ENCODE measurements at regions not wholly inside any gene's neighbourhood (a gene's known extent, or its start where the extent isn't known, plus 50 kb on each side); places are given as distances from the start of the nearest gene placed in this dataset.
A peak's percentile ranks its signal among the peaks of the same experiment; 100 is the strongest.

DNA sequence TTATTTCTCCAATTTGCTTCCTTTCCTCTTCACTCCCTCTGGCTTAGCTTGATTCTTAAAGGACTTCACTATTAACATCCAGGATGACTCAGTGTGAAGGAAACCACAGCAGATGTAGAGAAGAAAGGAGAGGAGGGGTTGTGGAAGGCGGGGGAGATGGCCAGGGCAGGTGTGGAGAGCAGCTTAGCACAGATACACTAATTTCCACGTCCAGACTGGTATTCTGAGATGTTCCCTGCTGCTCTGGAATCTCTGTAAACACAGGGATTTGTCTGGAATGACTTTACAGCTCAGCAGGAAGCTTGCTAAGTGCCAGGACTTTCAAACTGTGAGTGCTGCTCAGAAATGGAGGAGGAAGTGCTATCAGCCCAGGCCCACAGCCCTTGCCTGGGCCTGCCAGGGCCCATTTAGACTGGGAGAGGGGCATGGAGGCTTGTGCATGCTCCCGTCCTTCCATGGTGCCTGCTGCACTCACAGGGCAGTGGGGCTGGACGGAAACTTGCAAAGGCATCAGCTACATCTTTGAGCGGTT is 202.5 kb upstream of the DDHD1 start:
- no peak for DNase-seq (ENCODE audit: low read depth)

DNA sequence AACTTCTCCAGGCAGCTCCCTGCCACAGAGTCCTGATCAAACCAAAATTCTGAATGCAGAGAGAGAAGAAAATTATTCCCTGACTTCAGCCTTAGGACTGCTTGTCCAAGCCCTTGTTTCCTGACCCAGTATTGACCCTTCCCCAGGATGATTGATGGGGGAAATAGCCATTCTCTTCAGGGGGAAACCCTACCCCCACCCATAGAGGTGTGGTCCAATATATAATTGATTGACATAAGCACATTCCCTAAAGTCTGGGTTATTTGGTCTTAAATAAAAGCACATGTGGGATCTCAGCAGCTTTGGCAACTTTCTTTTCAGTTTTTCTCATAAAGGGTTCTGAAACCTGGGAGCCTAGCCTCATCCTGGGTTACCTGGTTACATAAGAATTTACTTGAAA is 201.2 kb upstream of the DDHD1 start:
- DNase-seq (ENCODE audit: low read depth): no peak

DNA sequence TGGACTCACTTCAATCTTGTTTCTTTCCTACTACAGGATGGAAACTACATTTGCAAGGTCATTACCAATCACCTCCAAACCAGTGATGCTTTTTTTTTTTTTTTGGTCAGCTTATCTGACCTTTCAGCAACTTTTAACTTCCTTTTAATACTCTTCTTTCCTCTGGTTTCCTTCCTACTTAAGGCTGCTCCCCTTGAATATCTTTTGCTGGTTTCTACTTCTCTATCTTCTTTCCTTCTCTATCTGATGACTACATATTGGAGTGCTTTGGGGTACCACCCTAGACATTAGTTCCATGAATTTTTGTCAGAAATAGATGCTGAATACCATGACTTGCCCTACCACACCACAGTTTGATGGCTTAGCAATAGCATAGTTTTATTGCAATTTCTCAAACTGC is 197.7 kb upstream of the DDHD1 start:
- no peak for DNase-seq (ENCODE audit: low read depth)

DNA sequence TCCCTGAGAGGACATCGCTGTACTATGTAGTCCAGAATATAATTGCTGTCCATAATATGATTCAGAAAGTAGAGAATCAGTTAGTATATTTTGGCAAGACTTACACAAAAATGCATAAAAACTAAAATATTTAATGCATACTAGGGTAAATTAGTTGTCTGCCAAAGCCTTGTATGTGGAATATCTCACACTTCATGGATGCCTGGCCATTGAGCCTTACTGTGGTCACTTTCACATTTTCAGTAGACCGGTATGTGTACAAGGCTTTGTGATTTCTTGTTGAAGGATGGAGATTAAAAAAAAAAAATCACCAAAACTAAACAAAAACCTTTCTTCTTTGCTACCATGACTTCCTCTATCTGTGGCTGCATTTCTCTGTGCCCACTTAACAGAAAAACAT is 197.3 kb upstream of the DDHD1 start:
- DNase-seq (ENCODE audit: low read depth): no peak

DNA sequence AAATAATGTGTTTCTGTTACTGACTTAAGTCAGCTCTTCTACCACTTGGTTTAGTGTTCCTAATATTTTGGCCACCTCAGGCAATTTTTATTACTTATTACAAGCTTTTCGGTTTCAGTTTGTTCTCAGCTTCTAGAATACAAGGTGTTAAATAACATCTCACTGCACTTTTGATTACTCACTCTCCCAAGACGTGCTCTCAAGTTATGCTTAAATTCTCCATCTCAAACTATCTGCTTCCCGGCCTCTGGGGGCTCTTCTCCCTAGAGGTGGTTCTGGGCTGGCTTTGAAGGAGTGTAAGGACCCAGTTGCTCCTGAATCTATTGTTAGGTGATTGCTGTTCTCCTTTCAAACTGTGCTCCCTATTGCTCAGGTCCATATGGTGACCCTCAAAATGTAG is 193.9 kb upstream of the DDHD1 start:
- no peak for DNase-seq (ENCODE audit: low read depth)

DNA sequence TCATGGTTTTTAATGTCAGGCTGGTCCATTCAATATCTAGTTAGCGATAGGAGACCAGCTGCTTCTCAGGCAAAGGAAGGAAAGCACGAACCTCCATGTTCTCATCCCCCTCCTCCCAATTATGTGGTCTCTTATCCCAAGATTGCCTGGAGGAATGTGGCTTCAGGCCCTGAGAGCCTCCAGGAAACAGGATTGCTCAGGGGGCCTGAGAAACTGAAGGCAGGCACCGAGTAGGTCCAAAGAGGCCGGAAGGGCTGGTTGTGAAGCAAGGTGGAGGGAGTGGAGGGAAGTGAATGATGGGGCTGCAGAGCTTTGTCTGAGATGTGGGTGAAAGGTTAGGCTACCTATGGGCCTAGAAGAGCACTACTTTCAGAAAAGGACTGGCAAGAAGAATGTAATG is 188.2 kb upstream of the DDHD1 start:
- no peak for DNase-seq (ENCODE audit: low read depth)

DNA sequence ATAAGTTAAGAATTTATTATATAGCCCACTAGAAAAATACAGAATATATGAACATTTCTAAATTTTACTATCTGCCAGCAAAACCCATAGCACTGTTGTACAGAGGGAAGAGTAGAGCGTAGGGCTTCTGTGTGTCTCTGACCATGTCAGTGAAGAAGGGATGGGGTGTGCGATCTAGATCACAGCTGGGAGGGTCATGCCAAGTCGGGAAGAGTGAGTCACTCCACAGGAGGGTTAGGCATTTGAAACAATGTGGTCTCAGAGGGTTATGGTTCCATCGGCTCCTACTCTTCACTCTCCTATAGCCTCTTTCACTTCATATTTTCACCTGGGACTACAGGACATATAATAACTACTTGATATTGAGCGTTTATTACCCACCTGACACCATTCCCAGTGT is 185.1 kb upstream of the DDHD1 start:
- DNase-seq (ENCODE audit: low read depth): peak; percentile 29

DNA sequence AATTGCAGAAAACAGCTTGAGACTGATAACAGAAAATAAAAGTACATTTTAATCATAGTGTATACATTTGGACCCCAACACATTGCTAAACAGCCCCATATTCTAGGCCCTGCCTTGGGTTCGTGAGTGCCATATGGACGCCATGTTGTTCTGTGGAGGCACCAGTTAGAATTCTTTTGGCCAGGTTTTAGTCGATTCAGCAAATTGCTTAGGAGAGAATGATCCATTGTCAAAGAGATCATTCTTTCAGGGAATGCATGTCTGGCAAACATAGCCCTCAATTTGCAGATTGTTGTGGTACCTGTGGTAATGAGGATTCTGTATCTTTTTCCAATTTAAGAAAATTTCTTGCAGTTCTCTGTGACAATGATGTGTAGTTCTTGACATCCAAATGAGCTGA is 183.6 kb upstream of the DDHD1 start:
- DNase-seq (ENCODE audit: low read depth): no peak

DNA sequence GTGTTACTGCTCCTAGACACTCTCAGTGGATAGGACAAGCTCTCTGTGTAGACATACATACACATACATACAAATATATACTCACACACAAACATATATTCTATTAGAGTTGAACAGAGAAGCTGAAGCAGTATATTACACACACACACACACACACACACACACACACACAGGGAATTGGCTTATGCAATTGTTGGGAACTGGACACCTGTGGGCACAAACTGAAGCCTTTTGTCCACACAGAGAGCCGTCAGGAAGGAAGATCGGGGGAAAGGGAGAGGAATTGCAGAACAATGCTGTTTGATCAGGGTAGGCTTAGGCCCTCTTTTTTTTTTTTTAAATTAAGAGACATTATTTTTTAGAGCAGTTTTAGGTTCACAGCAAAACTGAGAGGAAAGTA is 180.7 kb upstream of the DDHD1 start:
- DNase-seq (ENCODE audit: low read depth): no peak

DNA sequence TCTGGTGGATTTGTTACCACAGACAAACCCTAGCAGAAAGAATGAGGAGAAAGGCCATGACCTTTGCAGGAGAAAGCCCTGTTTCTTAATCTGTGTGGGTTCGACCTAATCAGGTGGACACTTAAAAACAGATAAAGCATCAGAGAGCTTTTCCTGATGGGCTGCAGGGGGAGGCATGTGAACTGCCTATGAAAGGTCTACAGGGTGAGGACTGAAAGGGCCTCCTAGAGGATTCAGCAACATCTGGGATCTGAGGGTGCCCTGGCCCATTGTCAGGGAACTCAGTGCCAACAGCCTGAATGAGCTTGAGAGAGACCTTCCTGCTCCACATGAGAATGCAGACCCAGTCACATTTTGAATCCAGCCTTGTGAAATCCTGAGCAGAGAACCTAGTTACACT is 178.8 kb upstream of the DDHD1 start:
- DNase-seq (ENCODE audit: low read depth): no peak

DNA sequence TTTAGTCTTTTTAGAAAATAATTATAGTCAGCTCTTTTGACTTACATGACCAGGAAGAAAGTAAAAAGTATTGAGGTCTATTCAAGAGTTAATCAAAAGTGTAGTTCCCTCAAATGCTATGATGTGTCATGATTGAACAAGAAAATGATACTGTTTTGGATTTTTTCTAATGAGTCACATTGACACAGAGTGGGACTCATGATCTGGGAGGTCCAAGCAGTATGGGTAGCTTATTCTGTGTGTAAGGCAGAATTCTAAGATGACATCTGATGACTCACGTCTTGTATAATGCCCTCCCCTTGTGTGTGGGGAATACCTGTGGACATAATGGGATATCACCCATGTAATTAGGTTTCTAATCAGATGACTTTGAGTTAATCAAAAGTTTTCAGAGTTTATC is 178.1 kb upstream of the DDHD1 start:
- DNase-seq (ENCODE audit: low read depth): peak; percentile 78

DNA sequence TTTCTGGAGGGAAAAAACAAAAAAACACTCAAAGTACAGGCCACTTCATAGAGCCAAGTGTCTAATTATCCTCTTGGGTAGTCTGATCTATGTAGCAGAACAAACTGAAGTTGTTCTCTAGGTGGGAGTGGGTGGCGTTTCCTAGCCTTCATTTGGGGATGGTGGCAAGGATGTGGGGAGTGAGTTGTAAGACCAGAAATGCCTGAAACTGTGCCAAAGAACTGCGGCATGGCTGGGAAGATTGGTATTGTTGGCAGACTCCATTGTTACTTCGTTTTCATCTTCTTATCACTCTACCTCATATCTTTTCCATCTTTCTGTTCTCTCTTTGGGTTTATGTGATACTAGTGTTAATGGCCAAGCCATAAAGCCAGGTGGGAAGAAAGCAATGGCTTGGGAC is 177.3 kb upstream of the DDHD1 start:
- DNase-seq (ENCODE audit: low read depth): no peak

DNA sequence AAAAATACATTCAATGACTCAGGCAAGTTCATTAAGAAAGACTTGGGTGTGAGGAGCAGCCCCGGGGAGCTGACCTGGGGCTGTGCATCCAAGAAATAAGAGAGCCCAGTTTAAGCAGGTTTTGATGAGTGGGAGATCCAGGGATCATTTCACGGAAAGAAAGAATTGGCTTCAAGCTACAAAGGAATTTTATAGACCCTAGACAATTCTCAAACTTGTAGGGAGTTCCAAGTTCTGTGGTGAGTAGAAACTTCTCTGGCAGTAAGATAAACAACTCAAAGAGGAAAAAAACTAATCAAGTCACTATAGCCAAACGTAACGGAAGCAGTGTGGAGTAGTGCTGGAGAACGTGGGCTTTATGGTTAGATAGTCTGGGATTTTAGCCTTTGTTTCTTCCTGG is 175.7 kb upstream of the DDHD1 start:
- no peak for DNase-seq (ENCODE audit: low read depth)

DNA sequence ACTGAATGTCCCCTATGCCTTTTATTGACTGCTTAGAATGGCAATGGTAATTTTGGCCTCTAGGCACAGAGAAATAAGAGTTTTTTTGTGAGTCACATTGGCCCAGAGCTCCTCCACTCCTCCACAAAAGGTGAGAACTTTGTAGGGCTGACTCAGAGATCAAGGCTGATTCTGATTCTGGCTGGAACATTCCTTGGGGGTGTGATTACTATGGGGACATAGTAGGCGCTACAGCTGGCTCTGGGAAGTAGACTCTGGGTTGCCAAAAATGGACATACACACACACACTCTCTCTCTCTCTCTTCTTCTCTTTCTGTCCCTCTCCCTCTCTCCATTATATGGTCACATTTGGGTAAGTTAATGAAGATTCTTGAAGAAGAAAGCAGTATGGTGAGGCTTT is 174.6 kb upstream of the DDHD1 start:
- DNase-seq (ENCODE audit: low read depth): no peak

DNA sequence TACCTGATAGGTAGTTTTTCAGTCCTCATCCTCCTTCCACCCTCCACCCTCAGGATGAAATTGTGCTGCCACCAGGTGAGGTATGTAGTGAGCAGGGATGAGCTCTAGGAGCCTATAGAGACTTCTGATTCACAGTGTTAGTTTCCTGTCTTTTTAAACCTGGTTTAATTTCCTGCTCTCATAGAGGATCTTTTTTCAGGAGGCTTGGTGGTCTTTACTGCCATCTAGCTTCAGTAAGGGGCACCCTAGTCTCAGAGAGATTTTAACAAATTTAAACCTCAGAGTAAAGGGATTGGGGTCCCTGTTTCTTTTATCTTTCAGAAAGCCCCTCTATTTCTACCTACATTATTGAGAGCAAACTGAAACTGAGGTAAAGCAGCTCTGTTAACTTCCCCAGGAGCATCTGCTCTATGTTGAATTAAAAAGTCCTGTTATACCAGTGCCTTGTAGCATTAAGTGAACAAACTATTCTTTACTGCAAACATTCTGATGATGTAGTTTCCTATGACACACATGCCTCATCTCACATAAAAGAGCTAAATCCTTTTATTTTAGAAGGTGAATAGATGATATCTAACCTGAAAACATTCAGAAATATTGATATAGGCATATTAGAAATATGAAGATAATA is 172.2 kb upstream of the DDHD1 start:
- DNase-seq (ENCODE audit: low read depth): no peak

DNA sequence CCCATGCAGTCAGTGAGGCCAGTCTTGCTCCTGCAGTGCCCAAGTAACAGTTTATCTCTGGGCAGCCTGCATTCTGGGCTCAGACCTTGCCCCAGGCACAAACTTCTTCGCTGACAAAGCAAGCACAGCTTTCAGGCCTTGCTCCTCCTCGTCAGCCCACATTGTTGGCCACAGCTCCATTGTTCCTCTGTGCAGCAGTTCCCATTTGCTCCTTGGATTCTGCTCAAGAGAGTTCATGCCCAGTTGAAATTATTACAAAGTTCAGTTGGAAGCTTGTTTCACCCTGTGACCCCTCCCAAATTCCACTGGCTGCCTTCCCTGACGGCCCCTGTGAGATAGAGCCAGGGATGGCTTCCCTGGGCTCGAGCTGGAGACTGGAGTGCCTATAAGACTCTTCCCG is 163.4 kb upstream of the DDHD1 start:
- no peak for DNase-seq (ENCODE audit: low read depth)

DNA sequence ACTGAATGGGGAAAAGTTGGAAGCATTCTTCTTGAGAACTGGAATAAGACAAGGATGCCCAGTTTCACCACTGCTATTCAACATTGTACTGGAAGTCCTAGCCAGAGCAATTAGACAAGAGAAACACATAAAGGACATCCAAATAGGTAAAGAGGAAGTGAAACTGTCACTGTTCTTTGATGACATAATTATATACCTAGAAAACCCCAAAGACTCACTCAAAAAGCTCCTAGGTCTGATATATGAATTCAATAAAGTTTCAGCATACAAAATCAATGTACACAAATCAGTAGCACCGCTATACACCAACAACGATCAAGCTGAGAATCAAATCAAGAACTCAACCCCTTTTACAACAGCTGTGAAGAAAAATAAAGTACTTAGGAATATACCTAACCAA is 157.3 kb upstream of the DDHD1 start:
- no peak for DNase-seq (ENCODE audit: low read depth)

DNA sequence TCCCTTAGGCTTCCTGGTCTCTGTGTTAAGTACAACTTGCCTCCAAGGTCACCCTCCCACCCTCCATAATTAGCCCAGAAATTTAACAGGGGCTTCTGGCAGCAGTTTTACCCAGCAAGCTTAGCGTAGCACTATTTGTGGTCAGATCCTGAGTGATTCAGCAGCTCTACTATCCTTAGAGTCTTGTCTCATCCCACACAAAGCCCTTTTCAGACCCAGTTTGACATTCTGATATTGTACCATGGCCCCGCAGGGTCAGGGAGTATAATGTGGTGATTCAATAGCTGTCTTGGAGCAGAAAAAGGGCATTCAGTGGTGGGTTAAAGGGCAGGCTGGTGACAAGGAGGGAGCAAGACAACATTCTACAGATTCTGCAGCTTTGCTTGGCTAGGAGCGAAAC is 153.8 kb upstream of the DDHD1 start:
- peak; percentile 30 for DNase-seq (ENCODE audit: low read depth)

DNA sequence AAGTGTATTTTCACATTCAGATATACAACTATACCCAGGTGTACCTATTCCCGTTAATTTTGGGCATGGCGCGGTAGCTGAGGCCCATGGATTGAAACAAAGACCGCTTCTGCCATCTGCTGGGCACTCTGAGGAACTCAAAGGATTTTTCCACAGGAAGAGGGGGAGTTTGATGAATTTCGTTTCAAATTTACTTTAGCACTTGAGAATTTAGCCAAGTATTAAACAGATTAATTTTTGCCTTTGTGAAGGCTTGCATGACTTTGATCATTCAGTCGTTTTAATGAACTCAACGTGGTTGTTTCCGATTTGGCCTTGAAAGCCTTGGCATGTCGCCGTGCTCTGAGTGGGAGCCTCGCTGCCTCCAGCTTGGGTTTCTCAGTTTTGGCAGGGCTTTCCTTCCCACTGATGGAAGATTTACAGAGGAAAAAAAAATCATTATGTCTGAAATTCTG is 153.2 kb upstream of the DDHD1 start:
- DNase-seq (ENCODE audit: low read depth): peak; percentile 48

DNA sequence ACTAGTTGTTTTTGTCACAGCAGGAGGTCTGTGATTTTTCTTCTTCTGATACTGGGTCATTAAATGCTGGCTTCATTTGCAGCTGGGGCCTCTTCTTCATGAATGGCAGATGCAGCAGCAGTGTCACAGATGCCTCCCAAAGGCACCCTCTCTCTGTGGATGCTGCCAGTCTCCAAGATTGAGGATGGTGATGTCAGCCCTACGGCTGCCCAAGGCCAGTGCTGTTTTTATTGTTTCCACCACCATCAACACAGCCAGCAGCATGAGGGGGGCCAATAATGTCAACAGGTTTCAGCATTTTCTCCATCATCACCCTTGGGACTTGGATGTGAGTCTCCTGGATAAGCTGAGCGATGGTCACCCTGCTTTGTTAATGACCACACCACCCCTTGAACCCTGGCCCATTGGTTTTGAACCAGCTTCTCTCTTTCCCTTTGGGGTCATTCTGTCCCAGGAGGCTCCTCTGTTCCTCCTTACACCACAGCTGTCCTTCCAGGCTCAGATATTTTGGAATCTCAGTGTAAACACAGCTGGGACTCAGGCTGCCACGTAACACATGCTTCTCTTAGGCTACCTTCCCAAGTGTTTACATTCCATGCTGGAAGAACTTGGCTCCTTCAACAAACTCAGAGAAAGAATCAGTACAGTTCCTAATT is 151.7 kb upstream of the DDHD1 start:
- DNase-seq (ENCODE audit: low read depth): no peak

DNA sequence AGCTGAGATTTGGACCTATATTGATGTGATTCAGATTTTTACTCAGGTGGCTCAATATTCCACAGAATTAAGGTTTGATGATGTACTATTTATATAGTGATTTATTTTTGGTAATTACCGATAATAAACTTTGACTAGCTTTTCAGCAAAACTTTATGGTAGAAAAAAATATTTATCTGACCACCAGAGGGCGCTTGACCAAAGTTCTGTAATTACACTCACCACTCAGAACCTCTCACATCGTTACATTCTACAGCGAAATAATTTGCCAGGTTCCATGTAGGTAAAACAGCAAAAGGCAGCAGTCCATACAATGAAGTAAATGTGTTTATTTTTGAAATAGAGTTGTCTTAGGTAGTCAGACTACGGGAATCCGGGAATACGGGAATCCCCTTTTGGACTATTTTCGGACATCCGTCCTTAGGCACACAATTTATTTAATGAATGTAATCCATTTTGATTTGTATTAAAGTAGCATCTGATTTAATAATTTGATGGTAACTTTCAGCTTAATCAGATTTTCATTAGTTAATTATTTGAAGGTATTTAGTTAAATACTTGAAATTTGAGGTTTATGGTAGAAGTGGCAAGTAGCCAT is 143.0 kb upstream of the DDHD1 start:
- DNase-seq (ENCODE audit: low read depth): peak; percentile 18

DNA sequence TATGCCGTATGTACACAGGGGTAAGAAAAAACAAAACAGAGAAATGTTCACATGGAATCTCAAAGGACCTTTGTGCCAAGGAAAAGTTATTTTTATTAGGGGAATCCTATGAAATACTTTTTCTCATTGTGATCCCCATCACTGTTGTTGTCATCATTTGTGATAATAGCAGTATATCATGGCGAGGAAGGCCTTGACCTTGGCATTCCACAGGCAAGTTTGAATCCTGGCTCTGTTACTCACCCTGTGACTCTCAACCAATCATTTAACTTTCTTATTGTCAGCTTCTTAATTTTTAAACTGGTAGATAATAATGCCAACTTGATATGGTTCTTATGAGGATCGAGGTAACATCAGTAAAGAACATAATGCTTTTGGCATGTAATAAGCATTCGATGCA is 142.2 kb upstream of the DDHD1 start:
- DNase-seq (ENCODE audit: low read depth): no peak

DNA sequence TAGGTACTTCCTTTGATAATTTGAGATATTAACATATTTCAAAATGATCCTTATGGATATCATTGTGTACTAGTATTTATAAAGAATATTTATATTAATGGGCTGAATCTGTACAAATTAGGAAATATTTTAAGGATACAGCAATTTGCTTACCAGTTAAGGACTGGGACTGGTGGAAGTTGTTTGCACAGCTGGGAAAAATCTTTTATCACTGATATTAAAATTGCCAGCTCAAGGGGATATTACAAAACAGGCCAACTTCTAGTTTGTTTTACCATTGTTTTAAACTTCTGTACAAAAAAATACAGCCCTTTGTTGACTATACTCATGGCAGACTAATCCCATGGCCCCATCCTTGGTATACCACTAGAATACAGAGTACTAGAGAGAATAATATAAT is 133.2 kb upstream of the DDHD1 start:
- DNase-seq (ENCODE audit: low read depth): no peak

DNA sequence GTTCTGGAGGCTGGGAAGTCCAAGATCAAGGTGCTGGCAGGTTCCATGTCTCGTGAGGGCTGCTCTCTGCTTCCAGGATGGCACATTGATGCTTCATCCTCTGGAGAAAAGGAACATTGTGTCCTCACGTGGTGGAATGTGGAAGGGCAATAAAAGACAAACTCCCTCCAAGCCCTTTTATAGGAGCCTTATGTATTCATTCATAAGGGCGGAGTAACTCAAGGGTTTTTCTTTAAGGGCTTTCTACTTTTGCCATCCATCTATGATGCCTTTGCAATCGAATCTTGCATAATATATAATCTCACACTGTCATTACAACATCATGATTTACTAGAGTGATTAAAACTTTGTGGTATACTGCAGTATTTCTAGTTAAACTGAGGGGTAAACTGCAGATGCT is 132.7 kb upstream of the DDHD1 start:
- no peak for DNase-seq (ENCODE audit: low read depth)

All from stromal cell of bone marrow (primary cell).